ENCODE measurements at regions not wholly inside any gene's neighbourhood (a gene's known extent, or its start where the extent isn't known, plus 50 kb on each side); places are given as distances from the start of the nearest gene placed in this dataset.

GRCh38 chr5:67255881-67256280 is 59.3 kb upstream of the CD180 start:
- TF ChIP-seq GATA3 (IDR thresholded peaks at IDR 0.05; ENCODE audit: low read depth, low read length) (no peak), GATA2 (IDR thresholded peaks at IDR 0.05; ENCODE audit: low read depth, low read length) (no peak)
